ENCODE measurements at regions not wholly inside any gene's neighbourhood (a gene's known extent, or its start where the extent isn't known, plus 50 kb on each side); places are given as distances from the start of the nearest gene placed in this dataset.

- Histone ChIP-seq H3K9me3 (ENCODE audit: control insufficient read depth, insufficient read depth, low read length) (no peaks in the 10 kb centered on the region), H3K27ac (ENCODE audit: low read depth, low read length) (no peak overlapping the region), H3K36me3 (ENCODE audit: control insufficient read depth, low read length) (no peaks in the 10 kb centered on the region), H3F3A (ENCODE audit: control insufficient read depth, insufficient read depth) (no peaks in the 10 kb centered on the region), H3K4me2 (ENCODE audit: low read length) (no peak overlapping the region), H3K4me3 (ENCODE audit: low read length) (no peak overlapping the region), H3K79me2 (ENCODE audit: control insufficient read depth, low read length) (no peaks in the 10 kb centered on the region), H3K27me3 (ENCODE audit: control insufficient read depth, low read length) (peaks cover 3% of the 10 kb centered on the region; the same call in 1 of the 2 replicates), H3K4me1 (ENCODE audit: control insufficient read depth, low read length) (peaks cover 15% of the 10 kb centered on the region), H4K20me1 (ENCODE audit: control insufficient read depth, insufficient read depth, low read depth, low read length) (no peaks in the 10 kb centered on the region), H3K9me2 (replicated peaks; ENCODE audit: control insufficient read depth, low read length) (no peaks in the 10 kb centered on the region)
- TF ChIP-seq CTCF (IDR thresholded peaks at IDR 0.05; ENCODE audit: low read depth, low read length, poor library complexity, severe bottlenecking), result no peak
- TF ChIP-seq EZH2phosphoT487 (IDR thresholded peaks at IDR 0.05; ENCODE audit: borderline replicate concordance, low read length), result no peak
Observed at GRCh38 chr9:129287619-129288305, 109.7 kb upstream of the IER5L start.

- H3K79me2 ChIP-seq (ENCODE audit: control insufficient read depth, low read length), result no peaks in the 10 kb centered on the region
- no peak overlapping the region for H3K4me2 ChIP-seq (ENCODE audit: low read length)
- no peaks in the 10 kb centered on the region for H4K20me1 ChIP-seq (ENCODE audit: control insufficient read depth, insufficient read depth, low read depth, low read length)
- H3F3A ChIP-seq (ENCODE audit: control insufficient read depth, insufficient read depth), result no peaks in the 10 kb centered on the region
- TF ChIP-seq EZH2phosphoT487 (IDR thresholded peaks at IDR 0.05; ENCODE audit: borderline replicate concordance, low read length), result no peak
- no peak for TF ChIP-seq CTCF (IDR thresholded peaks at IDR 0.05; ENCODE audit: low read depth, low read length, poor library complexity, severe bottlenecking)
- peaks cover 15% of the 10 kb centered on the region for H3K4me1 ChIP-seq (ENCODE audit: control insufficient read depth, low read length)
- H3K27ac ChIP-seq (ENCODE audit: low read depth, low read length), result no peak overlapping the region
- H3K9me3 ChIP-seq (ENCODE audit: control insufficient read depth, insufficient read depth, low read length), result no peaks in the 10 kb centered on the region
- H3K9me2 ChIP-seq (replicated peaks; ENCODE audit: control insufficient read depth, low read length), result no peaks in the 10 kb centered on the region
- no peak overlapping the region for H3K4me3 ChIP-seq (ENCODE audit: low read length)
- H3K27me3 ChIP-seq (ENCODE audit: control insufficient read depth, low read length), result peaks cover 3% of the 10 kb centered on the region; the same call in 1 of the 2 replicates
- no peaks in the 10 kb centered on the region for H3K36me3 ChIP-seq (ENCODE audit: control insufficient read depth, low read length)
Observed at GRCh38 chr9:129285979-129286772, 108.1 kb upstream of the IER5L start.

GRCh38 chr9:129285382-129285781 lies 107.3 kb upstream of the IER5L start:
- H3K4me3 ChIP-seq (ENCODE audit: low read length), result no peak overlapping the region
- TF ChIP-seq CTCF (IDR thresholded peaks at IDR 0.05; ENCODE audit: low read depth, low read length, poor library complexity, severe bottlenecking) (no peak), EZH2phosphoT487 (IDR thresholded peaks at IDR 0.05; ENCODE audit: borderline replicate concordance, low read length) (no peak)
- peaks cover 15% of the 10 kb centered on the region for H3K4me1 ChIP-seq (ENCODE audit: control insufficient read depth, low read length)
- H3F3A ChIP-seq (ENCODE audit: control insufficient read depth, insufficient read depth), result no peaks in the 10 kb centered on the region
- no peaks in the 10 kb centered on the region for H3K79me2 ChIP-seq (ENCODE audit: control insufficient read depth, low read length)
- H3K27ac ChIP-seq (ENCODE audit: low read depth, low read length), result no peak overlapping the region
- no peaks in the 10 kb centered on the region for H4K20me1 ChIP-seq (ENCODE audit: control insufficient read depth, insufficient read depth, low read depth, low read length)
- no peak overlapping the region for H3K4me2 ChIP-seq (ENCODE audit: low read length)
- H3K9me2 ChIP-seq (replicated peaks; ENCODE audit: control insufficient read depth, low read length), result no peaks in the 10 kb centered on the region
- H3K27me3 ChIP-seq (ENCODE audit: control insufficient read depth, low read length), result peaks cover 3% of the 10 kb centered on the region; the same call in 1 of the 2 replicates
- no peaks in the 10 kb centered on the region for H3K36me3 ChIP-seq (ENCODE audit: control insufficient read depth, low read length)
- H3K9me3 ChIP-seq (ENCODE audit: control insufficient read depth, insufficient read depth, low read length), result no peaks in the 10 kb centered on the region

All from DOHH2 (cell line).